ENCODE measurements at regions not wholly inside any gene's neighbourhood (a gene's known extent, or its start where the extent isn't known, plus 50 kb on each side); places are given as distances from the start of the nearest gene placed in this dataset.

GRCh38 chr17:79452706-79453105, 158.1 kb downstream of the RBFOX3 start:
- no peak overlapping the region for H3K4me2 ChIP-seq (ENCODE audit: low read depth, low read length, poor library complexity, severe bottlenecking)
- no peak overlapping the region for H3K9ac ChIP-seq (ENCODE audit: low read length)
- no peaks in the 10 kb centered on the region for H4K20me1 ChIP-seq (ENCODE audit: insufficient read depth, low read depth, low read length)
- H3K27me3 ChIP-seq (ENCODE audit: low read length), result no peaks in the 10 kb centered on the region
- DNase-seq, result no peak
- no peak overlapping the region for H2AFZ ChIP-seq (ENCODE audit: low read length)
- no peak overlapping the region for H3K4me3 ChIP-seq (ENCODE audit: low read length)
- no peaks in the 10 kb centered on the region for H3K4me1 ChIP-seq (ENCODE audit: low read length)
- no peak overlapping the region for H3K27ac ChIP-seq (ENCODE audit: low read length)
- no peaks in the 10 kb centered on the region for H3K9me2 ChIP-seq (replicated peaks; ENCODE audit: insufficient read depth, low read length)
- no peaks in the 10 kb centered on the region for H3K9me3 ChIP-seq (ENCODE audit: low read length)
- H3K79me2 ChIP-seq (ENCODE audit: low read length), result no peaks in the 10 kb centered on the region
- no peaks in the 10 kb centered on the region for H3K36me3 ChIP-seq (ENCODE audit: insufficient read depth, low read length)

GRCh38 chr17:79451167-79451566, 159.7 kb downstream of the RBFOX3 start:
- H3K4me3 ChIP-seq (ENCODE audit: low read length), result no peak overlapping the region
- no peaks in the 10 kb centered on the region for H3K9me2 ChIP-seq (replicated peaks; ENCODE audit: insufficient read depth, low read length)
- no peak overlapping the region for H2AFZ ChIP-seq (ENCODE audit: low read length)
- no peaks in the 10 kb centered on the region for H4K20me1 ChIP-seq (ENCODE audit: insufficient read depth, low read depth, low read length)
- no peaks in the 10 kb centered on the region for H3K27me3 ChIP-seq (ENCODE audit: low read length)
- H3K4me2 ChIP-seq (ENCODE audit: low read depth, low read length, poor library complexity, severe bottlenecking), result no peak overlapping the region
- no peaks in the 10 kb centered on the region for H3K4me1 ChIP-seq (ENCODE audit: low read length)
- no peaks in the 10 kb centered on the region for H3K79me2 ChIP-seq (ENCODE audit: low read length)
- H3K9ac ChIP-seq (ENCODE audit: low read length), result no peak overlapping the region
- H3K9me3 ChIP-seq (ENCODE audit: low read length), result no peaks in the 10 kb centered on the region
- H3K27ac ChIP-seq (ENCODE audit: low read length), result no peak overlapping the region
- H3K36me3 ChIP-seq (ENCODE audit: insufficient read depth, low read length), result no peaks in the 10 kb centered on the region
- no peak for DNase-seq

- H3K9ac ChIP-seq (ENCODE audit: low read length), result no peak overlapping the region
- no peaks in the 10 kb centered on the region for H3K79me2 ChIP-seq (ENCODE audit: low read length)
- H3K27me3 ChIP-seq (ENCODE audit: low read length), result no peaks in the 10 kb centered on the region
- no peak overlapping the region for H2AFZ ChIP-seq (ENCODE audit: low read length)
- no peaks in the 10 kb centered on the region for H3K9me3 ChIP-seq (ENCODE audit: low read length)
- H3K27ac ChIP-seq (ENCODE audit: low read length), result no peak overlapping the region
- no peaks in the 10 kb centered on the region for H3K36me3 ChIP-seq (ENCODE audit: insufficient read depth, low read length)
- DNase-seq, result no peak
- H4K20me1 ChIP-seq (ENCODE audit: insufficient read depth, low read depth, low read length), result no peaks in the 10 kb centered on the region
- no peak overlapping the region for H3K4me2 ChIP-seq (ENCODE audit: low read depth, low read length, poor library complexity, severe bottlenecking)
- no peaks in the 10 kb centered on the region for H3K4me1 ChIP-seq (ENCODE audit: low read length)
- no peak overlapping the region for H3K4me3 ChIP-seq (ENCODE audit: low read length)
- H3K9me2 ChIP-seq (replicated peaks; ENCODE audit: insufficient read depth, low read length), result no peaks in the 10 kb centered on the region
Measured at GRCh38 chr17:79446399-79447009, 164.3 kb downstream of the RBFOX3 start.

- H2AFZ ChIP-seq (ENCODE audit: low read length), result no peak overlapping the region
Measured at GRCh38 chr17:79444198-79444597, 166.7 kb downstream of the RBFOX3 start.

DNA sequence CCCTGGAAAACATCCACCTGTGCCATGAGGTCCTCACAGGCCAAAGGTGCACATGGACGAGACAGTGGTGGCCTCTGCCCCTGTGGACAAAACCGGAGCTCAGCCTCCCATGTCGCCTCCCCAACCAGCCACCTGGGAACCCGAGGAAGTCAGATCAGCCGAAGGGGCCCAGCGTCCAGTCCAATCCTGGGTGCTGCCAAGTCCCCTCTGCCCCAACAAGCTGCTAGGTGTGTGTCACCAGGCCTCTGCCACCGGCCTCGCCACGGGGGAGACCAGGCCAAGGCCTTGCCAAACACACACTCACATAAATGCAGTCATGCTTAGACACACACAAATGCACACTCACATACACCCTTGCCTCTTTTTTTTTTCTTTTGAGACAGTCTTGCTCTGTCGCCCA, 167.8 kb downstream of the RBFOX3 start:
- Histone ChIP-seq H2AFZ (ENCODE audit: low read length) (no peak overlapping the region), H3K27ac (ENCODE audit: low read length) (no peak overlapping the region), H3K4me1 (ENCODE audit: low read length) (no peaks in the 10 kb centered on the region), H3K9ac (ENCODE audit: low read length) (no peak overlapping the region), H3K36me3 (ENCODE audit: insufficient read depth, low read length) (no peaks in the 10 kb centered on the region), H4K20me1 (ENCODE audit: insufficient read depth, low read depth, low read length) (no peaks in the 10 kb centered on the region), H3K9me2 (replicated peaks; ENCODE audit: insufficient read depth, low read length) (no peaks in the 10 kb centered on the region), H3K4me2 (ENCODE audit: low read depth, low read length, poor library complexity, severe bottlenecking) (no peak overlapping the region), H3K4me3 (ENCODE audit: low read length) (no peak overlapping the region), H3K9me3 (ENCODE audit: low read length) (no peaks in the 10 kb centered on the region), H3K79me2 (ENCODE audit: low read length) (no peaks in the 10 kb centered on the region), H3K27me3 (ENCODE audit: low read length) (no peaks in the 10 kb centered on the region)
- no peak for DNase-seq

More at GRCh38 chr17:79444198-79444597, 166.7 kb downstream of the RBFOX3 start:
- no peak overlapping the region for H3K4me3 ChIP-seq (ENCODE audit: low read length)
- H4K20me1 ChIP-seq (ENCODE audit: insufficient read depth, low read depth, low read length), result no peaks in the 10 kb centered on the region
- no peaks in the 10 kb centered on the region for H3K9me2 ChIP-seq (replicated peaks; ENCODE audit: insufficient read depth, low read length)
- H3K79me2 ChIP-seq (ENCODE audit: low read length), result no peaks in the 10 kb centered on the region
- no peaks in the 10 kb centered on the region for H3K36me3 ChIP-seq (ENCODE audit: insufficient read depth, low read length)
- no peak overlapping the region for H3K27ac ChIP-seq (ENCODE audit: low read length)
- no peak overlapping the region for H3K4me2 ChIP-seq (ENCODE audit: low read depth, low read length, poor library complexity, severe bottlenecking)
- H3K9ac ChIP-seq (ENCODE audit: low read length), result no peak overlapping the region
- no peak for DNase-seq
- H3K27me3 ChIP-seq (ENCODE audit: low read length), result no peaks in the 10 kb centered on the region
- no peaks in the 10 kb centered on the region for H3K4me1 ChIP-seq (ENCODE audit: low read length)
- no peaks in the 10 kb centered on the region for H3K9me3 ChIP-seq (ENCODE audit: low read length)

DNA sequence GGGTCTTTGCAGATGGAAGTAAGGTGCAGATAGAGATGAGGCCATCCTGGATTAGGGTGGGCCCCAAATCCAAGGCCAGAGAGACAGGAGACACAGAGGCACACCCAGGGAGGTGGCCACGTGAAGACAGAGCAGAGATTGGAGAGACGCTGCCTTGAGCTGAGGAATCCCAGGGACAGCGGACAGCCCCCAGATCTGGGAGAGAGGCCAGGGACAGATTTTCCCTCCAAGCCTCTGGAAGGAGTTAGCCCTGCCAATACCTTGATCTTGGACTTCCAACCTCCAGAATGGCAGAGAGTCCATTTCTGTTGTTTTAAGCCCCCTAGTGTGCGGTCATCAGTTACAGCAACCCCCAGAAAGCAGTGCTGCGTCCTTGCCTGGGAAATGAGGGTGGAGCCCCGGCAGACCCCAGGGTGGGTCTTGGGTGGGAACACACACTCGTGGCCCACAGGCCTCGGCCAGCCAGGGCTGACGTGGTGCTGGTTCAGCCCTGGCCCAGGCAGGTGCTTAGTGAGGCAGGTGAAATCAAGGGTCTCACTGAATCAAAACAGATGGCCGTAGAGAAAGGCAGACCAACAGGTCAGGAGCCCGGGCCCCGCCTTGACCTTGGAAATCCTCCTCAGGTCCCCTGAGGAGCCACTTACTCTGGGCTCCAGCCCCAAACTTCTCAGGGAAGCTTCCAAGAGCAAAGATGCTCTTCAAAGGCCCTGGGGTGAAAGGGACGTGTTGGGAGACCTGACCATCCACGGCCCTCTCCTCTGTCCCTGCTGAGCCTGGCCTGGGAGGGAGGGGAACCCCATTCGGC, 169.3 kb downstream of the RBFOX3 start:
- Histone ChIP-seq H2AFZ (ENCODE audit: low read length) (no peak overlapping the region), H3K4me2 (ENCODE audit: low read depth, low read length, poor library complexity, severe bottlenecking) (no peak overlapping the region), H3K79me2 (ENCODE audit: low read length) (no peaks in the 10 kb centered on the region), H3K4me3 (ENCODE audit: low read length) (no peak overlapping the region), H3K36me3 (ENCODE audit: insufficient read depth, low read length) (no peaks in the 10 kb centered on the region), H3K9me3 (ENCODE audit: low read length) (no peaks in the 10 kb centered on the region), H3K4me1 (ENCODE audit: low read length) (no peaks in the 10 kb centered on the region), H3K9ac (ENCODE audit: low read length) (no peak overlapping the region), H4K20me1 (ENCODE audit: insufficient read depth, low read depth, low read length) (no peaks in the 10 kb centered on the region), H3K27ac (ENCODE audit: low read length) (no peak overlapping the region), H3K9me2 (replicated peaks; ENCODE audit: insufficient read depth, low read length) (no peaks in the 10 kb centered on the region), H3K27me3 (ENCODE audit: low read length) (no peaks in the 10 kb centered on the region)
- no peak for DNase-seq

- no peak overlapping the region for H3K9ac ChIP-seq (ENCODE audit: low read length)
- H3K4me3 ChIP-seq (ENCODE audit: low read length), result no peak overlapping the region
- DNase-seq, result no peak
- no peaks in the 10 kb centered on the region for H3K9me2 ChIP-seq (replicated peaks; ENCODE audit: insufficient read depth, low read length)
- no peak overlapping the region for H3K4me2 ChIP-seq (ENCODE audit: low read depth, low read length, poor library complexity, severe bottlenecking)
- H3K27ac ChIP-seq (ENCODE audit: low read length), result no peak overlapping the region
- H3K36me3 ChIP-seq (ENCODE audit: insufficient read depth, low read length), result no peaks in the 10 kb centered on the region
- H3K4me1 ChIP-seq (ENCODE audit: low read length), result no peaks in the 10 kb centered on the region
- no peaks in the 10 kb centered on the region for H3K9me3 ChIP-seq (ENCODE audit: low read length)
- H4K20me1 ChIP-seq (ENCODE audit: insufficient read depth, low read depth, low read length), result no peaks in the 10 kb centered on the region
- H2AFZ ChIP-seq (ENCODE audit: low read length), result no peak overlapping the region
- H3K79me2 ChIP-seq (ENCODE audit: low read length), result no peaks in the 10 kb centered on the region
- H3K27me3 ChIP-seq (ENCODE audit: low read length), result no peaks in the 10 kb centered on the region
Measured at GRCh38 chr17:79440251-79440650, 170.6 kb downstream of the RBFOX3 start.

GRCh38 chr17:79439493-79439892, 171.4 kb downstream of the RBFOX3 start:
- no peak for DNase-seq
- Histone ChIP-seq H3K9me3 (ENCODE audit: low read length) (no peaks in the 10 kb centered on the region), H3K36me3 (ENCODE audit: insufficient read depth, low read length) (no peaks in the 10 kb centered on the region), H3K9me2 (replicated peaks; ENCODE audit: insufficient read depth, low read length) (no peaks in the 10 kb centered on the region), H2AFZ (ENCODE audit: low read length) (no peak overlapping the region), H4K20me1 (ENCODE audit: insufficient read depth, low read depth, low read length) (no peaks in the 10 kb centered on the region), H3K79me2 (ENCODE audit: low read length) (no peaks in the 10 kb centered on the region), H3K27ac (ENCODE audit: low read length) (no peak overlapping the region), H3K4me3 (ENCODE audit: low read length) (no peak overlapping the region), H3K27me3 (ENCODE audit: low read length) (no peaks in the 10 kb centered on the region), H3K4me2 (ENCODE audit: low read depth, low read length, poor library complexity, severe bottlenecking) (no peak overlapping the region), H3K9ac (ENCODE audit: low read length) (no peak overlapping the region), H3K4me1 (ENCODE audit: low read length) (no peaks in the 10 kb centered on the region)
